B cell (primary cell): ENCODE measurements at regions not wholly inside any gene's neighbourhood (a gene's known extent, or its start where the extent isn't known, plus 50 kb on each side); places are given as distances from the start of the nearest gene placed in this dataset.

Source experiments
- ATAC-seq: fragments of 200-7000 bp; cut with Tn5 transposase; one replicate; pipeline ENCODE4 v1.10.0; 2021; ENCODE audit warnings: low read depth, mild to moderate bottlenecking, moderate number of reproducible peaks, moderate library complexity
- CTCF ChIA-PET: fragments of 350-600 bp; sonication (Branson Sonifier 250); formaldehyde crosslinking; loops from one replicate; lab custom pipeline; 2021; ENCODE audit warnings: antibody characterized with exemption, inconsistent platforms; lab: Charles Lee
- POLR2A ChIA-PET: fragments of 350-600 bp; sonication (Branson Sonifier 250); formaldehyde crosslinking; loops from one replicate; lab custom pipeline; 2021; ENCODE audit warnings: antibody characterized with exemption; lab: Charles Lee
- DNase-seq: peaks from one replicate; pipeline ENCODE4 v3.0.0; 2013
- H2AFZ ChIP-seq: 2 replicates; pipeline ENCODE4 v1.6.1; 2012; ENCODE audit warnings: mild to moderate bottlenecking, low read depth, low read length; ENCODE audit not compliant: insufficient read depth, poor library complexity, severe bottlenecking
- H3K27ac ChIP-seq, 2 donors: 1 replicate in 1 of 2; 2 replicates in 1 of 2; pipeline ENCODE4 v1.5.1; 2012 to 2013; ENCODE audit warnings: low read length in 2 of 2, mild to moderate bottlenecking in 2 of 2, moderate library complexity in 1 of 2
- H3K27me3 ChIP-seq, 4 experiments: fragments of 200-600 bp in 1 of 4; sonication (generic) in 1 of 4; replicated peaks in 1 of 4; 1 replicate in 2 of 4; 2 replicates in 2 of 4; pipeline versions ENCODE4 v1.6.1 to v1.7.0; 2013 to 2016; ENCODE audit warnings: low read length in 3 of 4, mild to moderate bottlenecking in 2 of 4, mixed read lengths in 1 of 4, moderate library complexity in 1 of 4; ENCODE audit not compliant: insufficient read depth in 4 of 4, control insufficient read depth in 3 of 4; ENCODE audit errors: control extremely low read depth in 1 of 4
- H3K36me3 ChIP-seq, 2 experiments: replicated peaks in 1 of 2; 1 replicate in 1 of 2; 2 replicates in 1 of 2; pipeline versions ENCODE4 v1.6.1 to v1.7.1; 2013; ENCODE audit warnings: low read length in 1 of 2; ENCODE audit not compliant: insufficient read depth in 2 of 2, control insufficient read depth in 1 of 2; ENCODE audit errors: control extremely low read depth in 1 of 2, extremely low read depth in 1 of 2
- H3K4me1 ChIP-seq, 2 donors: fragments of 200-600 bp in 1 of 2; sonication (generic) in 1 of 2; 1 replicate in 1 of 2; 2 replicates in 1 of 2; pipeline versions ENCODE4 v1.5.1 to v1.6.1; 2013 to 2017; ENCODE audit warnings: low read length in 2 of 2; ENCODE audit not compliant: control insufficient read depth in 2 of 2, insufficient read depth in 2 of 2
- H3K4me2 ChIP-seq: replicated peaks from 2 replicates; pipeline ENCODE3; 2012; ENCODE audit warnings: mild to moderate bottlenecking, low read depth, low read length; ENCODE audit not compliant: poor library complexity, severe bottlenecking
- H3K4me3 ChIP-seq, 5 experiments: fragments of 200-600 bp in 1 of 5; sonication (generic) in 1 of 5; 1 replicate in 3 of 5; 2 replicates in 2 of 5; pipeline versions ENCODE4 v1.5.1 to v1.7.0; 2011 to 2016; ENCODE audit warnings: low read length in 4 of 5, mild to moderate bottlenecking in 4 of 5, low read depth in 2 of 5, control low read depth in 1 of 5, moderate library complexity in 1 of 5; ENCODE audit not compliant: insufficient read depth in 1 of 5; ENCODE audit errors: control extremely low read depth in 1 of 5, extremely low read depth in 1 of 5
- H3K79me2 ChIP-seq: fragments of 200-600 bp; sonication (generic); one replicate; pipeline ENCODE4 v1.6.0; 2016; ENCODE audit warnings: low read length; ENCODE audit not compliant: control insufficient read depth, insufficient read depth
- H3K9ac ChIP-seq: fragments of 200-600 bp; sonication (generic); 2 replicates; pipeline ENCODE4 v1.6.1; 2017; ENCODE audit warnings: mild to moderate bottlenecking, low read length, moderate library complexity
- H3K9me3 ChIP-seq, 3 donors: one replicate each; pipeline versions ENCODE4 v1.6.1 to v1.7.1; 2013; ENCODE audit warnings: low read length in 2 of 3; ENCODE audit not compliant: control insufficient read depth in 2 of 3, insufficient read depth in 1 of 3; ENCODE audit errors: control extremely low read depth in 1 of 3
- H4K20me1 ChIP-seq: 2 replicates; pipeline ENCODE4 v1.6.0; 2012; ENCODE audit warnings: mild to moderate bottlenecking, low read length; ENCODE audit not compliant: insufficient read depth, control insufficient read depth, poor library complexity, severe bottlenecking
- H3K27ac Mint-ChIP-seq: one replicate; pipeline ENCODE4 v1.8.0; 2021; ENCODE audit warnings: mixed read lengths
- H3K27me3 Mint-ChIP-seq: one replicate; pipeline ENCODE4 v1.8.0; 2021; ENCODE audit warnings: mixed read lengths
- H3K4me1 Mint-ChIP-seq: one replicate; pipeline ENCODE4 v1.8.0; 2021; ENCODE audit warnings: mixed read lengths
- H3K4me3 Mint-ChIP-seq: one replicate; pipeline ENCODE4 v1.8.0; 2021; ENCODE audit warnings: mixed read lengths
- H3K9me3 Mint-ChIP-seq: one replicate; pipeline ENCODE4 v1.8.0; 2022; ENCODE audit warnings: mixed read lengths; ENCODE audit not compliant: insufficient read depth
- CTCF ChIP-seq: fragments of 200-600 bp; IDR thresholded peaks from one replicate; pipeline ENCODE4 v1.8.0; 2022; ENCODE audit warnings: antibody characterized with exemption, mild to moderate bottlenecking
- EZH2 ChIP-seq: IDR thresholded peaks from 2 replicates; pipeline ENCODE4 v1.6.1; 2012; ENCODE audit warnings: borderline replicate concordance, low read depth, mild to moderate bottlenecking, moderate library complexity, low read length; ENCODE audit not compliant: insufficient read depth, poor library complexity, severe bottlenecking
- WGBS: methylation state at CpG from one replicate; pipeline ENCODE4 v1.1.5; 2013; ENCODE audit warnings: missing lambda C conversion rate; ENCODE audit not compliant: insufficient coverage; 5-methylcytosine and 5-hydroxymethylcytosine counted together
- intact Hi-C: fragments of 100-400 bp; cut with micrococcal nuclease; formaldehyde crosslinking; loops from one replicate; pipeline ENCODE4 v1.10.0; 2022

- Histone ChIP-seq H3K27ac (no peak overlapping the region), H3K79me2 (no peaks in the 10 kb centered on the region), H3K4me3 (no peak overlapping the region), H4K20me1 (no peaks in the 10 kb centered on the region), H3K9me3 (peaks cover 0 to 4% (median 0%) of the 10 kb centered on the region in 3 donors), H3K4me1 (no peaks in the 10 kb centered on the region), H3K36me3 (no peaks in the 10 kb centered on the region), H2AFZ (no peak overlapping the region), H3K27me3 (no peaks in the 10 kb centered on the region), H3K9ac (no peak overlapping the region), H3K4me2 (no peak overlapping the region)
- Mint-ChIP-seq H3K4me1 (no peaks in the 10 kb centered on the region), H3K27ac (no peak overlapping the region), H3K4me3 (no peak overlapping the region), H3K9me3 (no peaks in the 10 kb centered on the region), H3K27me3 (no peaks in the 10 kb centered on the region)
- TF ChIP-seq EZH2 (no peak), CTCF (no peak)
- WGBS = 78% methylated on average over 5 of the region's 6 CpGs
- POLR2A ChIA-PET = no interaction called here
- CTCF ChIA-PET = no interaction called here
- DNase-seq (no peak), ATAC-seq (no peak)
- intact Hi-C loops = no loop called here
Observed at GRCh38 chr20:60302875-60303274, 344.7 kb downstream of the CDH26 start.

- no peak overlapping the region for H3K4me2 ChIP-seq
Observed at GRCh38 chr20:60304026-60304590, 345.9 kb downstream of the CDH26 start.

More at GRCh38 chr20:60304026-60304590, 345.9 kb downstream of the CDH26 start:
- no peaks in the 10 kb centered on the region for H3K9me3 Mint-ChIP-seq
- no peaks in the 10 kb centered on the region for H3K4me1 Mint-ChIP-seq
- Histone ChIP-seq H3K9me3 (peaks cover 0 to 4% (median 0%) of the 10 kb centered on the region in 3 donors), H3K79me2 (no peaks in the 10 kb centered on the region), H3K27me3 (no peaks in the 10 kb centered on the region), H3K36me3 (no peaks in the 10 kb centered on the region), H3K4me3 (no peak overlapping the region), H4K20me1 (no peaks in the 10 kb centered on the region), H2AFZ (no peak overlapping the region), H3K27ac (no peak overlapping the region), H3K9ac (no peak overlapping the region), H3K4me1 (no peaks in the 10 kb centered on the region)
- DNase-seq (no peak), ATAC-seq (no peak)
- TF ChIP-seq EZH2 = no peak
- no peak for TF ChIP-seq CTCF
- no peaks in the 10 kb centered on the region for H3K27me3 Mint-ChIP-seq
- no peak overlapping the region for H3K4me3 Mint-ChIP-seq
- ChIA-PET CTCF (no interaction called here), POLR2A (no interaction called here)
- H3K27ac Mint-ChIP-seq = no peak overlapping the region
- intact Hi-C loops = no loop called here
- 81% methylated on average over 5 of the region's 7 CpGs for WGBS
